ENCODE measurements at regions not wholly inside any gene's neighbourhood (a gene's known extent, or its start where the extent isn't known, plus 50 kb on each side); places are given as distances from the start of the nearest gene placed in this dataset.
"Not testable (repeated sequence)": the region's sequence is repeated elsewhere in the genome, so short reads cannot be mapped to it uniquely, and the experiment has no call there.

DNA sequence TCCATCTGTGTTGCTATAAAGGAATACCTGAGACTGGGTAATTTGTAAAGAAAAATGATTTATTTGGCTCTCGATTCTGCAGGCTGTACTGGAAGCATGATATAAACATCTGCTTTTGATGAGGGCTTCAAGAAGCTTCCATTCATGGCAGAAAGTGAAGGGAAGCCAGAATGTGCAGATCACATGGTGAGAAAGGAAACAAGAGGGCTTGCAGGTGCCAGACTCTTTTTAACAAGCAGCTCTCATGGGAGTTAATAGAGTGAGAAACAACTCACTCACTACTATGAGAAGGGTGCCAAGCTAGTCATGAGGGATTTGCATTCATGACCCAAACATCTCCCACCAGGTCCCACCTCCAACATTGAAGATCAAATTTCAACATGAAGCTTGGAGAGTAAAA lies 247.2 kb downstream of the ZIC4 start:
- DNase-seq (ENCODE audit: low read depth in 4 of 4, low spot score in 3 of 4), result no peak

DNA sequence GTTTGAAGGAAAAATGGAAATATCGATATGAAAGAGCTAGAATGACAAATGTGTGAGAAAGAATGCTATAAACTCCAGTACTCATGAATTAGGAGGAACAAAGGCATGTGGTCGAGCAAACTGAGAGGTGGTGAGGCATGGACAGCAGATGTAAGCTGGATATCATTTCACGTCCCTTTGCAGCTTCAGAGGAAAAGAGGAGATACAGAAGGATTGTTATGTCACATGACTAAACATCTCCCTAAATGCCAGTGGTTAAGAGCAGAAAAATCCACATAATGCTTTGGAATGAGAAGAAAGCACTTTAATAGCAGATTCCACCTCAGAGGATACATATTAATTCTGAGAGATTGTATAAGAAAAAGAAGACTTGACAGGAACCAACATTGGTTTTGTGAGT lies 248.7 kb downstream of the ZIC4 start:
- no peak for DNase-seq (ENCODE audit: low read depth in 4 of 4, low spot score in 3 of 4)

DNA sequence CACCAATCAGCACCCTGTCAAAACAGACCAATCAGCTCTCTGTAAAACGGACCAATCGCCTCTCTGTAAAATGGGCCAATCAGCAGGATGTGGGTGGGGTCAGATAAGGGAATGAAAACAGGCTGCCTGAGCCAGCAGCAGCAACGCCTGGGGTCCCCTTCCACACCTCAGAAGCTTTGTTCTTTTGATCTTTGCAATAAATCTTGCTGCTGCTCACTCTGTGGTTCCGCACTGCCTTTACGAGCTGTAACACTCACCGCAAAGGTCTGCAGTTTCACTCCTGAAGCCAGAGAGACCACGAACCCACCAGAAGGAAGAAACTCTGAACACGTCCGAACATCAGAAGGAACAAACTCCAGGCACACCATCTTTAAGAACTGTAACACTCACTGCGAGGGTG lies 251.4 kb downstream of the ZIC4 start:
- not testable (repeated sequence) for DNase-seq (ENCODE audit: low read depth in 4 of 4, low spot score in 3 of 4)

DNA sequence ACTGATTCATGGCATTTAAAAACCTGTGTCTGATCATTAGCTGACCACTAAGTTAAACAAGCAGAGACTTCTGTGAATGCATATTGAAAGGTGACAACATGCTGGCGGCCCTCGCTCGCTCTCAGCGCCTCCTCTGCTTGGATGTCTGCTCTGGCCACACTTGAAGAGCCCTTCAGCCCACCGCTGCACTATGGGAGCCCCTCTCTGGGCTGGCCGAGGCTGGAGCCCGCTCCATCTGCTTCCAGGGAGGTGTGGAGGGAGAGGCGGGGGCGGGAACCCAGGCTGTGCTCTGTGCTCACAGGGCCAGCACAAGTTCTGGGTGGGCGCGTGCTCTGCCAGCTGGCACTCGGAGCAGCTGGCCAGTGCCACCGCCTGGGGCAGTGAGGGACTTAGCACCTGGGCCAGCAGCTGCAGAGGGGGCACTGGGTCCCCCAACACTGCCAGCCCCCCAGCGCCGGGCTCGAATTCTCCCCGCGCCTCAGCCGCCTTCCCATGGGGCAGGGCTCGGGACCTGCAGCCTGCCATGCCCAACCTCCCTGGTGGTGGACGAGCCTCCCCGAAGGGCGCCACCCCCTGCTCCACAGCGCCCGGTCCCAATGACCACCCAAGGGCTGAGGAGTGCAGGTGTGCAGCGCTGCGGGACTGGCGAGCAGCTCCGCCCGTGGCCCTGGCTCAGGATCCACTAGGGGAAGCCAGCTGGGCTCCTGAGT lies 252.4 kb downstream of the ZIC4 start:
- no peak for DNase-seq (ENCODE audit: low read depth in 4 of 4, low spot score in 3 of 4)

DNA sequence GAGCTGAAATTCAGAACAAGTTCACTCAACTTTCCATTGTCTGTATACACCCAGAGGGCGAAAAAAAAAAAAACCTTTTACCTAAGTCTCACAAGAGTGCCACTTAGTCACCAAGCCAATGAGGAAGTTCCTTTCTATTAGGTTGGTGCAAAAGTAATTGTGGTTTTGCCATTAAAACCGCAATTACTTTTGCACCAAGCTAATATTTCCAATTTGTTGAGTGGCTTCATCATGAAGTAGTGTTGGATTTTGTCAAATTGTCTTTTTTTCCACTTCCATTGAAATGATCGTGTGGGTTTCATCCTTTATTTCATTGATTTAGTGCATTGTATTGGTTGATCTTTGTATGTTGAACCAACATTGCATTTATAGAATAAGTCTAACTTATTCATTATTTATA lies 253.9 kb downstream of the ZIC4 start:
- DNase-seq (ENCODE audit: low read depth in 4 of 4, low spot score in 3 of 4), result no peak

DNA sequence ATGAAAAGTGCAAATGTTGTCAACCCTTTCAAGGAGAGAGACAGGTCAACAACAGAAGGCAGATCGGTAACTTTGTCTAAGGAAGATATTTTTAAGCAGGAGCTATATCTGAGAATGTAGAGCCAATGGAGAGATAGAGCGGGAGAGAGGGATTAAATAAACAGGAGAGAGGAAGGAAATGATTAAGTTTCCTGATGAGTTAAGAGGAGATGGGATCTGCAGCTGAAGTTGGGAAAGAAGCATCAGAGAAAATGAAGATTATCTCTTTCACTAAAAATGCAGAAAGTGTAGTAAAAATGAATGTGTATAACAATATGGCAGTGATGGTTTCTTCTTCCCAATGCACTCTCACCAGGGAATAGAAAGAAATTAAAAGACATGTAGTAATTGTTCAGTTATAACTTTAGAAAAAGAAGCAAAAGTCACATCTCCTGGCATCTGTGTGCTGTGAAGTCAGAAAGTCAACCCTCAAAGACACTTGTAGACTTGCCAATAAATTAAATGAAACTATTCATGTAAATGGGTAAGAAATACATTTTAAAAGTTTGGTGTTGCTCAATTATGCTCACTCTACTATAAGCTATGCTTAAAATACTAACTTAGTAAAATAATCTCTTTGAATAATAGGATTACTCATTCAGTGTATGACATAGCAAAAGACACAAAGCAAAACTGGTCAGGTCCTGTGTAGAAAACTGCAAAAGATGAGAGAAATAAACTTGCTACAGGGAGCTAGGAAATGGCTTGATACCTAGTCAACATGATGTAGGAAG lies 264.6 kb downstream of the ZIC4 start:
- DNase-seq (ENCODE audit: low read depth in 4 of 4, low spot score in 3 of 4), result no peak

DNA sequence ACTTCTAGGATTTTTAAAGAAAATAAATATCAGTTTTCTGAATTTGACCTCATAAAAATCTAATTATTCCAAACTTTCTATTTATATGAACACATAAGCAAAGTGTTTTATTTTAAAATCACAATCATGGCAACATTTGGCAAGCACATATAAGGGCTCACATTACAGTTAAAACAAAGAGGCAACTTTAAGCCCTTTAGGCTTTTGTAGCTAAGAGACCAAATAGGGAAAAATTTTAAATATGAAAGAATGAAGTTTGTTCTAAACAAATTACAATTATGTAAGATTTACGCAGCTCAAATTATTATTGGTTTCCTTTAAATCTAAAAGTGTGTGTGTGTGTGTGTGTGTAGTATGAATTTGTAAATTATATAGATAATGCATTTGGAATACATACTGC lies 267.0 kb downstream of the ZIC4 start:
- DNase-seq (ENCODE audit: low read depth in 4 of 4, low spot score in 3 of 4), result no peak

DNA sequence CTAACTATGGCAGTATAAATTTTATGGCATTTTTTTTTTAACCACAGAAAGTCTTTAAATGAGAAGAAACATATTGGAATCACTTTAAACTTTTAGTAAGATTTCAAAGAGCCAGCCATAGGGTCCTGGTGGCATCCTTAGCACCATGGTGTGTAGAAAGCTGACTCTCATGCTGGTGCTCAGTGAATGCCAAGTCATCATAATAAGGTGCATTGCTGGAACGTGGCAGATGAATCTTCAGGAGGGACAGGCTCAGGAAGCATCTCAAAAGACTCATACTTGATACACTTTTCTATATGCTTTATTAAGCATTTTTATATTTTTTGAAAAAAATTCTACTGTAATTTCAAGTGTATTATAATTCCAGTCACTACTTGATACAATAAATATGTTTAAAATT lies 274.2 kb downstream of the ZIC4 start:
- no peak for DNase-seq (ENCODE audit: low read depth in 4 of 4, low spot score in 3 of 4)

DNA sequence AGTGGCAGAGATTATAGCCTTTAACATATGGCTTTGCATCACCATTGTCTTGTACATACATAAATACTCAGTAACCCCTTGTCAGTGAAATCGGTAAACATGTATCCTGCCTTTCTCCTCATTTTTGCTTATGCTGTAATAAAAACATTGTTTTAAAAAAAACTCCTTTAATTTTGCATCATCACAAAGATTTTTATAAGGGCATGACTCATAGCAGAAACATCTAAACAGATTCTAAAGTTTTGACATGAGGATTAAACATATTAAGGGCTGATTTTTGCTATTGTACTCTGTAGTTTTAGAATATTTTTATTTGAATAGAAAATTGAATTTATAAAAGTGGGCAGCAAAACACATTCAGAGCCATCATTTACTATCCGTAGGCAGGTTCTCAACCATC lies 275.9 kb downstream of the ZIC4 start:
- DNase-seq (ENCODE audit: low read depth in 4 of 4, low spot score in 3 of 4), result no peak

DNA sequence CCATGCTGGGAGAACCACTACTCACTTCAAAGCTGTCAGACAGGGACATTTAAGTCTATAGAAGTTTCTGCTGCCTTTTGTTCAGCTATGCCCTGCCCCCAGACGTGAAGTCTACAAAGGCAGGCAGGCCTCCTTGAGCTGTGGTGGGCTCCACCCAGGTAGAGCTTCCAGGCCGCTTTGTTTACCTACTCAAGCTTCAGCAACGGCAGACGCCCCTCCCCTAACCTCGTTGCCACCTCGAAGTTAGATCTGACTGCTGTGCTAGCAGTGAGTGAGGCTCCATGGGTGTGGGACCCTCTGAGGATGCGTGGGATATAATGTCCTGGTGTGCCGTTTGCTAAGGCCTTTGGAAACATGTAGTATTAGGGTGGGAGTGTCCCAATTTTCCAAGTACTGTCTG lies 276.7 kb downstream of the ZIC4 start:
- DNase-seq (ENCODE audit: low read depth in 4 of 4, low spot score in 3 of 4), result no peak

DNA sequence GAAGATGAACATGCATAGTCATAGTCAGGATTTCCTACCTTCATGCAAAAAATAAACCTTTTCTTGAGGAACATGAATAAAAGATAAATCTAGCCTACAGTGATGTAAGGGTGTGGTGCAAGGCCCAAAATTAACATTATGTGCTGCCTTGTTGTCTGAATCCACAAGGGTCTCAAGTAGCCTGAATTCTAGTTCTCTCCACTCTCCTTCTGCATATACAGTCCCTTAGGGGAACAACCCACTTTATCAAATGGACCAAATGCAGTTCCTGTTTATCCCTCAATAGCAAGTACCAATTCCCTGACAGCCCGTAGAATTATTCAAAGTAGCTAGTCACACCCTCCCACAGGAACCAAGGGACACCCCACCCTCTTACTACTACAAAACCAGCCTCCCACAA lies 284.0 kb downstream of the ZIC4 start:
- no peak for DNase-seq (ENCODE audit: low read depth in 4 of 4, low spot score in 3 of 4)

DNA sequence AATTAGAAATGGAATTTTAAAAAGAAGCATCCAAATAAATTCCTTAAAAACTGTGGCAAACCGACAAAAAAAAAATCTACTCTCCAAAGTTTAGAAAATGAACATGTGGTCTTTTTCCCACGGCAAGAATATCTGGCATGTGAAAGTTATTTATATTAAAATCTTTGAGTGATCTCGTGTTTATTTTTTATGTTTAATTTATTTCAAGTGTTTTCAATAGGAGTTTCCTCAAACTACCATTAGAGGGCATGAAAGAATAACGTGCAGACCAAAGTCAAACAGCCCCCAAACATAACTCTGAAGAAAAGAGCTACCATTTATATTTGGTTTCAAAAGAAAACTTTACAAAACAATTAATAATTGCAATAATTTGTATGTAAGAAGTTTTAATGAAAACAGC lies 286.4 kb downstream of the ZIC4 start:
- no peak for DNase-seq (ENCODE audit: low read depth in 4 of 4, low spot score in 3 of 4)

DNA sequence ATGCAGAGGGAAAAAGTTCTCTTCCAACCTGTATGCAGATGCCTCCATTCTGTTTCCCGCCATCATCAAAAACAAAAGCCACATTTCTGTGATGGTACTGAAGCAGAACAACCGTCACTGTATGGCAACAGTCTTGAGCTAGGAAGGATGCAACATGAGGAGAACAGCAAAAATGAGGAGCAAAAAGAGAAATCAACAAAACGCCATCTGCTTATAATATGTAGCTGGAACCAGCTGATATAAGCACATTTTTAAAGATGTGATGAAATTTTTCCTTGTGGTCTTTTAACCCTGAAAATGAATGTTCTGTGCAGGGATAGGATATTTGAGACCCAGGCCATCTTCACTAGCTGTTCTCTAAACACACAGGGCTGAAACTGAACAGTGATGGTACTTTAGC lies 287.0 kb downstream of the ZIC4 start:
- DNase-seq (ENCODE audit: low read depth in 4 of 4, low spot score in 3 of 4), result no peak

DNA sequence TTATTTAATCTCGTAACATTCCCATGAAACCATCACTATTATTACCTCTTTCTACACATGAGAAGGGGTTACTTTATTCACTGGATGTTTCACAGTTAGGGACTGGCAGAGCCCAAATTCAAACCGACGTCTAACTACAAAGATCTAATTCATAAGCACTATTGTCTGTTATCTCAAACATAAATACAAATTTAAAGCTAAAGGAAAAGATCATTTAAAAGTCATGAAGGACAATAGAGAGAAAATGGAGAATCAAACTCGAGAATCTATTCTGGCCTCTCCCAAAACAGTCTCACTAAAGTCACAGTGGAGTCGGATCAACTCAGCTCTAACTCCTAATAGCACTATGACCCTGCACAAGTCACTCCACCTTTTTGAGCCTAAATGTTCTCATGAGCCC lies 287.7 kb downstream of the ZIC4 start:
- no peak for DNase-seq (ENCODE audit: low read depth in 4 of 4, low spot score in 3 of 4)

DNA sequence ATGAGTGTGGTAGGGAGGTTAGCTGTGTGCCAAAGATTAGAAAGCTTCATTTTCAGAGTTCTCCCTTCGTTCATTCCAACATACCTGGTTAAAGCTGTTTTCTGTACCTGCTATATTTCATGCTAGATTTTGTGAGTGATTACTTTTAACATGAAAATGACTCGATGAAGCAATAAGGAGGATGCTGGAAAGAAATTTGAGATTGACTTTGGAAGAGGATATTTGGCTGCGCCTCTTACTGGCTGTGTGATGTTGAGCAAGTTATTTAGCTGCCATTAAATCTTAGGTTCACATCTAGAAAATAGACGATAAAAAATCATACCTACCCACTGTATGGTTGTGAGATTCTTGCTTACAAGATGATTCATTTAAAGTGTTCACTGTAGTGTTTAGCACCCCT lies 288.7 kb downstream of the ZIC4 start:
- no peak for DNase-seq (ENCODE audit: low read depth in 4 of 4, low spot score in 3 of 4)

DNA sequence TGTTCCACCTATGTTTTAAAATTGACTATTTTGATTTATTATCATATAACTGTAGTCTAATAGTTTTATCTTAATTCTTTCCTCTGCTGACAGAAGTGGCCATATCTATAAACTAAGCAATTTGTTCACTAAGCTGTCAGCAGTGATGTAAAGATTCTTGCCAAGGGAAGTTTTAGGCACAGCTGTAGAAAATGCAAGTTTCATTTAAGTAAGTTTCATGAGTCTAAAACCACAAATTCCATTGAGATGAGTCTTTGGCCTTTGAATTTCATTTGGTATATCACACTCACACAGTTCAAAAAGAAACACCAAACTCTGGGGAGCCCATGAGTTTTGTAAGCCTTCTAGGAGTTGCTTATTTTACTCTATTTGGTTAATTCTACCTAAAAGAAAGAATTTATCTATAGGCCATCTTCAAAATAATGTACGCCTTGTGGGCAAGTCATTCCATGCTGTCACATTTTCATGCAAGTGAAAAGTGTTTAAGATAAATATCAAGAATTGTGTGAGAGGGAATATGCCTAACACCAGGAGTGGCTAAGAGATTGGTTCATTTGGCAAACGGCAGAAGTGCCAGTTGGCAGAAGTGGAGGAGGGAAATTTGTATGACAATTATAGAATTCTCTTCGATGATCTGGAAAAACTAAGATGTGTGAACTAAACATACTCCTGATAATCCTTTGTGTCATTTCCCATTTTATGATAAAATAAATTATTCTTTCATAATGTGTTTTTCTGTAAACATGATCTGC lies 292.9 kb downstream of the ZIC4 start:
- no peak for DNase-seq (ENCODE audit: low read depth in 4 of 4, low spot score in 3 of 4)

DNA sequence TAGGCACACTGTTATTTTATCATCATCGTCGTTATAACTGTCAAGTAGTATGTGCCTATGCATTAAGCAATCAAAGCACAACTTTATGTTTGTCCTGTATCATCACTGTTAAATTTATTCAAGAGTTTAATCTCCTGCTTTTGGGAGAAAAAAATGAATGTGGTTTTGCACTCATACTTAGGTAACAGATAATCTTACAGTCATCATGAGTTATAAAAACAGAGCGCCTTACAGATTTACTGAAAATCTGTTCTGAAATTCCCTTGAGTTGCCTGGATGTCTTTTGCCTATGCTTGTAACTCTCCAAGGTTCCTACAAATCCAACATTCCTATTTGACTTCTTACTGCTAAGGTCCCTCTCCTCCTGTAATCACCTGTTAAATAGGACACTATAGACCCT lies 307.3 kb downstream of the ZIC4 start:
- no peak for DNase-seq (ENCODE audit: low read depth in 4 of 4, low spot score in 3 of 4)

DNA sequence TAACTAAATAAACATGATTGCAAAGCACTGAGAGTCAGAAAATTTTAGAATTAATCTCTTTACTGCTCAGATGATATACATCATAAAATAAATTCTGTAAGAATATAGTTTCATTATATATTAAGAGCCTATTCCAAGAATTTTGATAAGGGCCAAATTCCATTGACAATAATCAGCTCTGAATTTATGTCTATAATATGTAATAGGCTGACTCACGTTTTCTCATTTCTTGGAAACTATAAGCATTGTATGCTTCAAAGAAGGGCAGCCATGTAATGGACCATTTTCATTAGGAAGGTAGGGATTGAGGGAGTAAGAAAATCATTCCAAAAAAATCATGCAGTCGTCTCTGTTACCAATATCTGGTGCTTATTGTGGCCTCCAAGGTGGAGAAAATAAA lies 315.9 kb downstream of the ZIC4 start:
- no peak for DNase-seq (ENCODE audit: low read depth in 4 of 4, low spot score in 3 of 4)

DNA sequence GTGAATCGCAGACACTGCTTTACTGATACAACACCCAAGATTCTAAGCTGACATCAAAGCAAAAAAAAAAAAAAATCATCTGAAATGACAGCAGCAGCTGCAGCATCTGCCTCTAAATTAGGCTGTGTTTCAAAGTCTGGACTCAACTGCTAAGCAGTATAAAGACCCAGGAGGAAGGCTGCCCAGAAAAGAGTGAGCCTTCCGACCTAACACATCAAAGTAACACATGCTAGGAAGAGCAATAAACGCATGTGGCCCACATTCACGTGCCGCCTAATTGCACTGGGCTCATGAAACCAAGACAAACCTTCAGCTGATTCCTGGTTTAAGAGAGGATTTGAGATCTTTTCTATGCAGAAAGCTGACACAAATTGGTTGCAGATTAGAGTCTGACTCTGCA lies 317.1 kb downstream of the ZIC4 start:
- no peak for DNase-seq (ENCODE audit: low read depth in 4 of 4, low spot score in 3 of 4)

DNA sequence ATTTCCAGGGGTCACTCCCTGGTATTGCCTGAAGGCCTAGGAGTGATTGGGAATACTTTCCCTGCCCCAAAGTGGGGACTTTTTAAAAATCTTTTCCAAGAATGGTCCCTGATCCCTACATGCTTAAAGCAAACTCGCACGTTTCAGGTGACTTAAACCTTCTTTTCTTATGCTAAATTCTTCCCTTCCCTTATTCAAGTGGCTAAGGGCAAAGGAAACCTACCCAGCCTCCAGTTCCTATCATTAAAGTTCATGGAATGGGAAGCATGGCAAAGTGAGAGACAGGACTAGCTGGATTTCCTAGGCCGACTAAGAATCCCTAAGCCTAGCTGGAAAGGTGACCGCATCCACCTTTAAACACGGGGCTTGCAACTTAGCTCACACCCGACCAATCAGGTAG lies 346.8 kb downstream of the ZIC4 start:
- DNase-seq (ENCODE audit: low read depth in 4 of 4, low spot score in 3 of 4), result not testable (repeated sequence)

DNA sequence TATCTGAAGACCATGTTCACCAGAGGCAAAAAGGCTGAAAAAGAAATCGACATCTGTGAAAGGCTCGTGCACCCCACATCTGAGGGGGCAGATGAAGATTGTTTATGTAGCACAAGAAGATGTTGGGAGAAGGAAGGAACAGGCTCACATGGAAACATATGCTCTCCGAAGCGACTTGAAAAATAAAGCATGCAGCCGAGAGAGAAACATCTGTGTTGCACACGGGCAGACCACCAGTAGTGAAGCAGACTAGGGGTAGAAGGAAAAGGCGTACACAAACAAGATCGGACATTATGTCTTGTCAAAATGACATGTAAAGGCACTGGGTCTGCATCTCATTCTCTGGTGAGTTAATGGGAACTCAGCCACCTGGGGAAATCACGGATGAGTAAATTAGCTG lies 356.5 kb downstream of the ZIC4 start:
- no peak for DNase-seq (ENCODE audit: low read depth in 4 of 4, low spot score in 3 of 4)

DNA sequence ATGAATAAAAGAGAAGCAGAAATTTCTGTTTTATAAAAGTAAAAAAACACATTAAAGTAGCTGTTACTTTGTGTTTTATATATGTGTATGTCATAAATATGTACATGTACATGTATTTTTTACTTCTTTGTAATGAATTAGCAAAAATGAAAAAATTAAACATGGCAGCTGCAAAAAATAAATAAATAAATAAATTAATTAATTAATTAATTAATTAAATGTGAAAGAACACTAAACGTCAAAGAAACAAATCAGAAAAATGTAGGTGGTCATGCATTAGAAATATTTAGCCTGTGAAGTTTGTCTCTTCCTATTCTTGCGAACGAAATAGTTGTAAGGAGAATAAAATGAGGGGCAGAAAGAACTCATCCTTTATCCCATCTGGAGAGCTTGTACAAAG lies 357.0 kb downstream of the ZIC4 start:
- no peak for DNase-seq (ENCODE audit: low read depth in 4 of 4, low spot score in 3 of 4)
